ENCODE measurements at regions not wholly inside any gene's neighbourhood (a gene's known extent, or its start where the extent isn't known, plus 50 kb on each side); places are given as distances from the start of the nearest gene placed in this dataset.
"Not testable (repeated sequence)": the region's sequence is repeated elsewhere in the genome, so short reads cannot be mapped to it uniquely, and the experiment has no call there.

GRCh38 chr13:79612604-79613003 is 131.6 kb downstream of the NDFIP2 start:
- no peaks in the 10 kb centered on the region; the same call in 1 of the 2 replicates for H3K27me3 ChIP-seq (replicated peaks; ENCODE audit: control insufficient read depth, insufficient read depth, low read length)
- H3K4me3 ChIP-seq (replicated peaks; ENCODE audit: low read depth, low read length), result no peak overlapping the region
- H3K36me3 ChIP-seq (ENCODE audit: control insufficient read depth, insufficient read depth, low read length), result no peaks in the 10 kb centered on the region
- no peak for DNase-seq (ENCODE audit: extremely low read depth, insufficient read length)
- TF ChIP-seq CTCF (IDR thresholded peaks at IDR 0.05; ENCODE audit: insufficient read depth, low read length, poor library complexity, severe bottlenecking), result no peak

DNA sequence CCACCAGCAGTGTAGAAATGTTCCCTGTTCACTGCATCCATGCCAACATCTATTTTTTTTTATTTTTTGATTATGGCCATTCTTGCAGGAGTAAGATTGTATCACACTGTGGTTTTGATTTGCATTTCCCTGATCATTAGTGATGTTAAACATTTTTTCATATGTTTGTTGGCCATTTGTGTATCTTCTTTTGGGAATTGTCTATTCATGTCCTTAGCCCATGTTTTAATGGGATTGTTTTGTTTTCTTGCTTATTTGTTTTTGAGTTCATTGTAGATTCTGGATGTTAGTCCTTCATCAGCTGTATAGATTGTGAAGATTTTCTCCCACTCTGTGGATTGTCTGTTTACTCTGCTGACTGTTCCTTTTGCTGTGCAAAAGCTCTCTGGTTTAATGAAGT is 126.9 kb downstream of the NDFIP2 start:
- DNase-seq (ENCODE audit: extremely low read depth, insufficient read length); H3K27me3 ChIP-seq (replicated peaks; ENCODE audit: control insufficient read depth, insufficient read depth, low read length); H3K4me3 ChIP-seq (replicated peaks; ENCODE audit: low read depth, low read length); H3K36me3 ChIP-seq (ENCODE audit: control insufficient read depth, insufficient read depth, low read length): not testable (repeated sequence)
